ENCODE measurements at regions not wholly inside any gene's neighbourhood (a gene's known extent, or its start where the extent isn't known, plus 50 kb on each side); places are given as distances from the start of the nearest gene placed in this dataset.

DNA sequence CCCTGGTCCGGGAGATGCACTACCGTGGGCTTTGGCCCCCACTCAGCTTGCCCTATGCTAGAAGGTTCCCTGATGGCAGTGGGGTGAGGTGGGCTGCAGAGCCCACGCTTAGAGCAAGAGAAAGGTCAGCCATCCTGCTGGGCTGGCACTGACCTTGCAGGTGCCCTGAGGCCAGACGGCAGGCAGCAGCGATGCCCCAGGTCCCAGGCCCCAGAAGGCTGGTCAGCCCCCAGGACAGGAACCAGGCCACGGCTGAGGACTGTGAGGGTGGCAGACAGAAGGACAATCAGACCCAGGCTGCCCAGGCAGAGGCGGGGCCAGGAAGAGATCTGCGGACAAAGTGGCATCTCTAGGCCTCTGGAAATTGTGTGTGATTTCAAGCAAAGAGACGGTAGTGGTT lies 231.7 kb downstream of the CTTN start:
- Mint-ChIP-seq H3K27ac (no peak overlapping the region), H3K36me3 (no peaks in the 10 kb centered on the region), H3K4me3 (no peak overlapping the region), H3K4me1 (no peaks in the 10 kb centered on the region), H3K9me3 (no peaks in the 10 kb centered on the region), H3K27me3 (peaks cover 2% of the 10 kb centered on the region)
- ATAC-seq (ENCODE audit: low read depth) = no peak
- DNase-seq (ENCODE audit: low spot score in 2 of 2) = no peak

DNA sequence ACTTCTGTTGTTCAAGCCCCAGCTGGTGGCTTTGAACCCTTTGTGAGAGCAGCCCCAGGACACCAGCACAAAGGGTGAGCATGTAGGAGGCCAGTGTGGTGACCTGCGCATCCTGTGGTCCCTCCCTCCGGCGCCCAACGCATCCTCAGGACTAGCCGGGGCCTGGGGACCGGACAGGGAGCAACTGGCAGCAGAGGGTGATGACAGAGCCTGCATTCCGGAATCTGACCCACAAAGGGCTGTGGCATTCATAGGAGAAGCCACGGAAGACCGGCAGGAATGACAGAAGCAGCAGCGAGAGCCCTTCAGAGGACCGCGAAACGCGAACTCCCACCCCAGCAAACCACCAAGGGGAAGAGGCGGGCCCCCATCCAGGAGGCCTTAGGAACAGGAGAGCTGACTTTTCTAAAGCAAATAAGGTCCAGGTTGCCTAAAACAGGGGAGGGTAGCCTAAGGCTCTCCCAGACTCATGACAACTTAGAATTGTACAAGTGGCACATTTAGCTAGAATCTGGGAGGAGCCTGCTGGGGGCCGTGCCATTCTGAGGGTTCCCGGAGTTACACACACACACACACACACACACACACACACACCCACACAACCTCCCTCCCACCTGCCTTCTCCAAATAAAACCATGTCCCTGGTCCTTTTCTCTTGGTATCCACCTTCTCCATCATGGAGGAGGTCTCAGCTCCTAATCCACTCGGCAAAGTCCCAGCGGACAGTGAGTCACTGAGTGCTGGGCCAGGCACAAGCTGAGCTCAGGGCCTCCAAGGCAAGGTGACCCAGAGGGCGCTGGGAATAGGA lies 232.7 kb downstream of the CTTN start:
- H3K27me3 Mint-ChIP-seq = peaks cover 2% of the 10 kb centered on the region
- no peak overlapping the region for H3K27ac Mint-ChIP-seq
- H3K36me3 Mint-ChIP-seq = no peaks in the 10 kb centered on the region
- ATAC-seq (ENCODE audit: low read depth) = no peak
- H3K4me1 Mint-ChIP-seq = no peaks in the 10 kb centered on the region
- DNase-seq (ENCODE audit: low spot score in 2 of 2) = no peak
- no peaks in the 10 kb centered on the region for H3K9me3 Mint-ChIP-seq
- H3K4me3 Mint-ChIP-seq = no peak overlapping the region

DNA sequence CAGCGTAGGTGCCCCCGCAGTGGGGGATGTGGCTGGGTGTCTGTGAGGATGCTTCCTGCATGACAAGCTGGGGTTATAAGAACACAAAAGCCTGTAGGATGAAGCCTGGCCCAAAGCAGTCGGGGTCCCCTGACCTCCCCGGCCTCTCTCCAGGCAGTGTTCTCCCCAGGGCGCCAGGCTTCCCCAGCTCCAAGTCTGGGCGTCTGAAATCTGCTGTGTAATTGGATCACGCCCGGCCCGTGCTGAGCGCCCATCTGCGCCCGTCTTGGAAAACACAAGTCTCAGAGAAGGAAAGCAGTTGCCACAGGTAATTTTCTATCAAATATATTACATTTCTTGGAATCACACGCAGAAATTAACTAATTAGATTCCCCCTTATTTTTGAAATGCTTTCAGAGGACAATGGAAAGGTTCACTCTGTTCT lies 233.3 kb downstream of the CTTN start:
- H3K36me3 Mint-ChIP-seq = no peaks in the 10 kb centered on the region
- no peak overlapping the region for H3K4me3 Mint-ChIP-seq
- peaks cover 2% of the 10 kb centered on the region for H3K27me3 Mint-ChIP-seq
- no peak overlapping the region for H3K27ac Mint-ChIP-seq
- DNase-seq (ENCODE audit: low spot score in 2 of 2) = no peak
- no peak for ATAC-seq (ENCODE audit: low read depth)
- H3K4me1 Mint-ChIP-seq = no peaks in the 10 kb centered on the region
- no peaks in the 10 kb centered on the region for H3K9me3 Mint-ChIP-seq

DNA sequence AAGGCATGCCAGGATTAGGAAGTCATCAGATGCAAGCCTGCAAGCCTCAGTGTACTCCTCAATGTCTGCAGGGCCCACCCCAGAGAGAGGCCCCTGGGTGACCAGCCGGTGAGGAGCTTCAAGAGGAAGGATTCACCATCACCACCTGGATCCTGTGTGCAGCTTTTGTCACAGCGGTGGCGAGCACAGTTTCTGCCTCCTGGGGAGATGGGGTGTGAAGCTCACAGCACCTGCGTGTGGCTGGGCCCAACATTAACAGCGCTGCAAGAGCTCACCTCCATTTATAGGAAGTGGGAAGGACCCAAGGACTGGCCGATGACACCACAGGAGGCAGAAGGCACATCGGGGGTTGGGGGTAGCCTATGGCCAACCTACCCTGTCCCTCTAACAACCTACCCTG lies 235.3 kb downstream of the CTTN start:
- peaks cover 2% of the 10 kb centered on the region for H3K27me3 Mint-ChIP-seq
- ATAC-seq (ENCODE audit: low read depth) (no peak), DNase-seq (ENCODE audit: low spot score in 2 of 2) (no peak)
- H3K9me3 Mint-ChIP-seq = no peaks in the 10 kb centered on the region
- H3K4me3 Mint-ChIP-seq = no peak overlapping the region
- H3K27ac Mint-ChIP-seq = no peak overlapping the region
- no peaks in the 10 kb centered on the region for H3K4me1 Mint-ChIP-seq
- H3K36me3 Mint-ChIP-seq = no peaks in the 10 kb centered on the region

DNA sequence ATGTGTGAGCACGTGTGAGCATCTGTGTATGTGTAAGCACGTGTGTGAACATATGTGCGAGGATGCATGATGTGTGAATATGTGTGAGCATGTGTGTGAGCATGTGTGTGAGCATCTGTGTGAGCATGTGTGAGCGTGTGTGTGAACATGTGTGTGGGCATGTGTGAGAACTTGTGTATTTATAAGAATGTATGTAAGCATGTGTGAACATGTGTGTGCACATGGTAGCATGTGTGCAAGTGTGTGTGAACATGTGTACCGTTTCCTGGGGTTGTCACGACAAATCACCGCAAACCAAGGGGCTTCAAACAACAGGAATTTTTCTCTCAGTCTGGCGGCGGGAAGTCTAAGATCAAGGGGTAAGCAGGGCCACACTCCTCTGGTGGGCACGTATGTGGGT lies 238.3 kb downstream of the CTTN start:
- Mint-ChIP-seq H3K9me3 (no peaks in the 10 kb centered on the region), H3K27ac (no peak overlapping the region)

DNA sequence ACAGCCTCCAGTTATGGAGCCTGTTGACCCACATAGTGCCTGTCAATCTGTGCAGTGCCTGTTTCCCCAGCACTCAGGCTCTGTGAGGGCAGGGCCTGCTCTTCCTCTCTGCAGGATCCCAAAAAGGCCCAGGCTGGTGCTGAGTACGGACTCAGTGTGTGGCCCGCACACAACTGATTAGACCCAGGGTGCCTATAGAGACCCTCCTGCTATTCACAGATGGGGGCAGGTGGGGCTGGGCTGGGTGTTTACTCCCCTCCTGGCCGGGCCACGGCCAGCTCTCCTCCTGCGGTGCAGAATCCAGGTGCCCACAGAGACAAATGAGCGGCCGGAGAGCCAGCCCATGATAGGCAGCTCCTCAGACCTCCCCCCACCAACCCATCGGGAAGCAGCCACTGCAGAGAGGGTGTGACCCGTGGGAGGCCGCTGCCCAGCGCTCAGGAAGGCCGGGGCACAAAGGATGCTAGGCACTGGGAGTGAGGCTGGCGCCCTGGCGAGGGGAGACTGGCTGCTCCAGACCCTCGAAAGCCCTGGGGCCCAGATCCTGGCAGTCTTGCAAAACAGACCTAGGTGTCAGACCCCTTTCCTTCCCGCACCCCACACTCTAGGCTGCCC lies 239.0 kb downstream of the CTTN start:
- no peaks in the 10 kb centered on the region for H3K4me1 Mint-ChIP-seq
- H3K27me3 Mint-ChIP-seq = no peaks in the 10 kb centered on the region
- H3K4me3 Mint-ChIP-seq = no peak overlapping the region
- H3K36me3 Mint-ChIP-seq = no peaks in the 10 kb centered on the region
- DNase-seq (ENCODE audit: low spot score in 2 of 2) (no peak), ATAC-seq (ENCODE audit: low read depth) (no peak)
- no peaks in the 10 kb centered on the region for H3K9me3 Mint-ChIP-seq
- H3K27ac Mint-ChIP-seq = no peak overlapping the region

More for the DNA sequence above, 238.3 kb downstream of the CTTN start:
- no peak for ATAC-seq (ENCODE audit: low read depth)
- Mint-ChIP-seq H3K4me1 (no peaks in the 10 kb centered on the region), H3K4me3 (no peak overlapping the region), H3K27me3 (no peaks in the 10 kb centered on the region), H3K36me3 (no peaks in the 10 kb centered on the region)
- DNase-seq (ENCODE audit: low spot score in 2 of 2) = no peak

- H3K27ac Mint-ChIP-seq = no peak overlapping the region
- no peaks in the 10 kb centered on the region for H3K4me1 Mint-ChIP-seq
- DNase-seq (ENCODE audit: low spot score in 2 of 2) (no peak), ATAC-seq (ENCODE audit: low read depth) (no peak)
- no peaks in the 10 kb centered on the region for H3K9me3 Mint-ChIP-seq
- no peaks in the 10 kb centered on the region for H3K27me3 Mint-ChIP-seq
- H3K4me3 Mint-ChIP-seq = no peak overlapping the region
- no peaks in the 10 kb centered on the region for H3K36me3 Mint-ChIP-seq
These were observed 239.7 kb downstream of the CTTN start for GRCh38 chr11:70637949-70638583.

DNA sequence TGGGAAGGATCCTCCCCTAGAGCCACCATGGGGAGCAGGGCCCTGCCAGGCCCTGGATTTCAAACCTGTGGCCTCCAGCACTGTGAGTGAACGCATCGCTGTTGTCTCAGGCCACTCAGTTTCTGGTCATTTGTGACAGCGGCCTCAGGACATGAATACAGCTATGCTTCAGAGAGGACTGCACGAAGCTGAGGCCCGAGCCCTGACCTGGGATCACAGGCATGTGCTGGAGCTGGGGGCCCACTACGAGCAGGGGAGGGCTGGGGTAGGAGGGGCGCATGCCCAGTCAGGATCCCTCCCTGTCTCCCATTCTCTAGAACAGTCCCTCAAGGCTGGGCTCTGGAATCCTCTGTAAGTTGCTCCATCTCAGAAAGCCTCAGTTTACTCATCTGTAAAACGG lies 242.1 kb downstream of the CTTN start:
- Mint-ChIP-seq H3K4me3 (no peak overlapping the region), H3K4me1 (no peaks in the 10 kb centered on the region), H3K27ac (no peak overlapping the region), H3K9me3 (no peaks in the 10 kb centered on the region), H3K36me3 (no peaks in the 10 kb centered on the region), H3K27me3 (peaks cover 2% of the 10 kb centered on the region)
- no peak for DNase-seq (ENCODE audit: low spot score in 2 of 2)
- ATAC-seq (ENCODE audit: low read depth) = no peak

- no peak for ATAC-seq (ENCODE audit: low read depth)
- Mint-ChIP-seq H3K9me3 (no peaks in the 10 kb centered on the region), H3K4me3 (no peak overlapping the region), H3K4me1 (no peaks in the 10 kb centered on the region), H3K27me3 (peaks cover 2% of the 10 kb centered on the region), H3K36me3 (no peaks in the 10 kb centered on the region), H3K27ac (no peak overlapping the region)
- no peak for DNase-seq (ENCODE audit: low spot score in 2 of 2)
These were observed 243.0 kb downstream of the CTTN start for GRCh38 chr11:70641369-70641768.

DNA sequence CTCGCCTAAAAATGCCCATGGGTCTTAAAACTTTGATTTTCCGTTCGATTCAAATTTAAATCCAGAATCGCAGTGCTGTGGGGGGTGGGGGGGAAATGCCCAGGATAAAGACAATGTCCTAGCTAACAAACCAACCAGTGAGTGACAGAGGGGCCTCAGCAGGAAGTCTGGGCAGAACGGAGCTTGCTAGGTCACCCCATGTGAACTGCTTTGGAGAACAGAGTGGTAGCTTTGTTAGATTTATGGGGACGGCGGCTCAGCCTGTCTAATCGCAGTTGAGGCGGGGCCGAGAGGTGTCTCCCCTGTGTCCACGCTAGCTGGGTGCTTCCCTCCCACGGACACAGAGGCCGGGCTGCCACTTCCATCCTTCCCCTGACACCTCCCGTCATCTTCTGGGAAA lies 243.9 kb downstream of the CTTN start:
- Mint-ChIP-seq H3K27ac (no peak overlapping the region), H3K27me3 (peaks cover 3% of the 10 kb centered on the region), H3K36me3 (no peaks in the 10 kb centered on the region), H3K4me3 (no peak overlapping the region), H3K4me1 (no peaks in the 10 kb centered on the region), H3K9me3 (no peaks in the 10 kb centered on the region)
- DNase-seq (ENCODE audit: low spot score in 2 of 2) (no peak), ATAC-seq (ENCODE audit: low read depth) (no peak)

DNA sequence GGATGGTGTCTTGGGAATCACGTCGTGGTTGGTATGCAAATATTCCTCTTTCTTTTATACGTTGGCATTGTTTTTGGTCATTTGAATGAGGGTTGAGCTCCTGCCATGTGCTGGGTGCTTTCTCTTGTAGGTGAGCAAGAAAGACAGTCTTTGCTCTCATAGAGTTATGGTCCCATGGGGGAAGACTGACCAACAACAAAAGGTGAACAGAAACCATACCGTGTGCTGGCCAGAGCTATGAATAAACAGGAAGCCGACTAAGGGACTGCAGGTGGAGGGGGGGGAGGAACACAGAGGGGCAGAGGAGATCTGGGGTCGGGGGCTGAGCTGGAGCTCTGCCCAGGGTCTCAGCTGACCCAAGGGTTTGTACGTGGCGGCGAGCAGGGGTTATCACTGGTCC lies 245.3 kb downstream of the CTTN start:
- Mint-ChIP-seq H3K9me3 (no peaks in the 10 kb centered on the region), H3K27me3 (peaks cover 5% of the 10 kb centered on the region), H3K36me3 (no peaks in the 10 kb centered on the region), H3K4me1 (no peaks in the 10 kb centered on the region), H3K4me3 (no peak overlapping the region), H3K27ac (no peak overlapping the region)
- no peak for ATAC-seq (ENCODE audit: low read depth)
- no peak for DNase-seq (ENCODE audit: low spot score in 2 of 2)

DNA sequence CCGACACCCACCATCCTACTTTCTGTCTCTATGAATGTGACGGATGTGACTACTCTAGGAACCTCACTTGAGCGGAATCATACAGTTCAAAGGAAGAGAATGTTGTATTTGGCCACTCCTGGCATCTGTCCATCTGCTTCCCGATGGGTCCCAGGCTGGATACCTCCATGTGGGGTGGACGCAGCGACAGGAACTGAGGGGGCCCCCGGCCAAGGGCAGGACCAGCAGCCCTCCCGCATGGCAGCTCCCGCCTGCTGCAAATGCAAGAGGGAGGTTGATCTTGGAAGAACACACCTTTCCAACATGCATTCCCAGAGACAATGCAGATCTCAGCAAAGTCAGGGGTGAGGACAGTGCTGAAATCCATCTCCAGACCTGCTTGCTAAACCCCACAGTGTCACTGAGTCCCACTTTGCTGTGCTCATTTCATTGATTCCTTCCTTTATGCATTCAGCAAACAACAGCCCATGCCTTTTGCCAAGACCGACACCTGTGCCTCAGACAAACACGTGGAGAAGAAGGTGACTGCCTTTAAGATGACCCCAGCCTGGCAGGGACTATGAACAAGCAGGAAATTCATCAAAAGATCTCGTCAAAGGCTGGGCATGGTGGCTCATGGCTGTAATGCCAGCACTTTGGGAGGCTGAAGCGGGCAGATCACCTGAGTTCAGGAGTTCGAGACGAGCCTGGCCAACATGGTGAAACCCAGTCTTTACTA lies 246.2 kb downstream of the CTTN start:
- Mint-ChIP-seq H3K27me3 (peaks cover 5% of the 10 kb centered on the region), H3K4me3 (no peak overlapping the region), H3K9me3 (no peaks in the 10 kb centered on the region)

GRCh38 chr11:70645537-70645936 lies 247.2 kb downstream of the CTTN start:
- no peak for DNase-seq (ENCODE audit: low spot score in 2 of 2)
- Mint-ChIP-seq H3K4me1 (no peaks in the 10 kb centered on the region), H3K27ac (no peak overlapping the region), H3K9me3 (peaks cover 3% of the 10 kb centered on the region), H3K27me3 (peaks cover 5% of the 10 kb centered on the region), H3K36me3 (no peaks in the 10 kb centered on the region), H3K4me3 (no peak overlapping the region)
- ATAC-seq (ENCODE audit: low read depth) = no peak

More for the DNA sequence above, 246.2 kb downstream of the CTTN start:
- DNase-seq (ENCODE audit: low spot score in 2 of 2) = no peak
- Mint-ChIP-seq H3K36me3 (no peaks in the 10 kb centered on the region), H3K4me1 (no peaks in the 10 kb centered on the region), H3K27ac (no peak overlapping the region)
- ATAC-seq (ENCODE audit: low read depth) = no peak
